HepG2 (cell line): ENCODE measurements at regions not wholly inside any gene's neighbourhood (a gene's known extent, or its start where the extent isn't known, plus 50 kb on each side); places are given as distances from the start of the nearest gene placed in this dataset.

Source experiments
- POLR2A ChIP-seq, 2 experiments: IDR thresholded peaks; 2 replicates each; pipeline ENCODE4 v1.6.1; 2011; ENCODE audit warnings: low read depth in 2 of 2, low read length in 2 of 2, mild to moderate bottlenecking in 1 of 2, moderate library complexity in 1 of 2; ENCODE audit not compliant: insufficient read depth in 1 of 2
- WIZ ChIP-seq: sonication (generic); formaldehyde crosslinking; IDR thresholded peaks from 2 replicates; pipeline ENCODE4 v1.5.1; 2020; ENCODE audit warnings: mild to moderate bottlenecking, missing genetic modification reagents
- ZNF274 ChIP-seq: sonication (generic); formaldehyde crosslinking; IDR thresholded peaks from 2 replicates; pipeline ENCODE4 v1.5.1; 2020; ENCODE audit warnings: mild to moderate bottlenecking, missing genetic modification reagents
- ZNF569 ChIP-seq: sonication (generic); formaldehyde crosslinking; IDR thresholded peaks from 2 replicates; pipeline ENCODE4 v1.5.0; 2020; ENCODE audit warnings: mild to moderate bottlenecking, missing genetic modification reagents, moderate library complexity, borderline replicate concordance
- TF ChIP-seq, protein P1 (sequence below): sonication (generic); formaldehyde crosslinking; IDR thresholded peaks from 2 replicates; pipeline ENCODE4 v1.5.0; 2020; ENCODE audit warnings: mild to moderate bottlenecking, missing genetic modification reagents, moderate library complexity
- TF ChIP-seq, protein P2 (sequence below): conservative IDR thresholded peaks from 2 replicates; pipeline ENCODE4 v1.6.1; 2018; ENCODE audit warnings: missing genetic modification reagents
- TF ChIP-seq, protein P3 (sequence below): sonication (generic); formaldehyde crosslinking; IDR thresholded peaks from 2 replicates; pipeline ENCODE4 v1.4.0; 2020; ENCODE audit warnings: missing genetic modification reagents

DNA sequence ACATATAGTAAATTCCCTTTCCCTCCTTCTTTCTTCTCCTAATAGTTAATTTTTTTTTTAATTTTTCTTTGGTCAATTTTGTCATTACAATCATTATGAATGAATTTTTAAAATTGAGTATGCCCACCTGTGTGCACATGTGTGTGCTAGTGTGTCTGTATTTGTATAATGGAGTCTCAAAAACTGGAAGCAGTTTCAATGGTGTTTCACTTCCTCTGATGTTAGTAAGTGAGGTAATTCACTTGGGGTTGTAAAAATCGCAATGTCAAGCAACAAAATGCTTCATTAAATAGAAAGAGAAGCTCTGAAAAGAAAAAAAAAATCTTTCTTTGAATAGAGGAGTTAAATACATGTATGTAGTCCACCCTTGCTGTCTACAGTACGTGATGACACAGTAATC lies 1467.6 kb upstream of the NUDT12 start:
- TF ChIP-seq WIZ (CRISPR knock-in tag), result no peak
- TF ChIP-seq, protein P1, sequence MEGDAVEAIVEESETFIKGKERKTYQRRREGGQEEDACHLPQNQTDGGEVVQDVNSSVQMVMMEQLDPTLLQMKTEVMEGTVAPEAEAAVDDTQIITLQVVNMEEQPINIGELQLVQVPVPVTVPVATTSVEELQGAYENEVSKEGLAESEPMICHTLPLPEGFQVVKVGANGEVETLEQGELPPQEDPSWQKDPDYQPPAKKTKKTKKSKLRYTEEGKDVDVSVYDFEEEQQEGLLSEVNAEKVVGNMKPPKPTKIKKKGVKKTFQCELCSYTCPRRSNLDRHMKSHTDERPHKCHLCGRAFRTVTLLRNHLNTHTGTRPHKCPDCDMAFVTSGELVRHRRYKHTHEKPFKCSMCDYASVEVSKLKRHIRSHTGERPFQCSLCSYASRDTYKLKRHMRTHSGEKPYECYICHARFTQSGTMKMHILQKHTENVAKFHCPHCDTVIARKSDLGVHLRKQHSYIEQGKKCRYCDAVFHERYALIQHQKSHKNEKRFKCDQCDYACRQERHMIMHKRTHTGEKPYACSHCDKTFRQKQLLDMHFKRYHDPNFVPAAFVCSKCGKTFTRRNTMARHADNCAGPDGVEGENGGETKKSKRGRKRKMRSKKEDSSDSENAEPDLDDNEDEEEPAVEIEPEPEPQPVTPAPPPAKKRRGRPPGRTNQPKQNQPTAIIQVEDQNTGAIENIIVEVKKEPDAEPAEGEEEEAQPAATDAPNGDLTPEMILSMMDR (CRISPR knock-in tag), result no peak
- TF ChIP-seq, protein P2, sequence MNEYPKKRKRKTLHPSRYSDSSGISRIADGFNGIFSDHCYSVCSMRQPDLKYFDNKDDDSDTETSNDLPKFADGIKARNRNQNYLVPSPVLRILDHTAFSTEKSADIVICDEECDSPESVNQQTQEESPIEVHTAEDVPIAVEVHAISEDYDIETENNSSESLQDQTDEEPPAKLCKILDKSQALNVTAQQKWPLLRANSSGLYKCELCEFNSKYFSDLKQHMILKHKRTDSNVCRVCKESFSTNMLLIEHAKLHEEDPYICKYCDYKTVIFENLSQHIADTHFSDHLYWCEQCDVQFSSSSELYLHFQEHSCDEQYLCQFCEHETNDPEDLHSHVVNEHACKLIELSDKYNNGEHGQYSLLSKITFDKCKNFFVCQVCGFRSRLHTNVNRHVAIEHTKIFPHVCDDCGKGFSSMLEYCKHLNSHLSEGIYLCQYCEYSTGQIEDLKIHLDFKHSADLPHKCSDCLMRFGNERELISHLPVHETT (CRISPR knock-in tag), result no peak
- TF ChIP-seq, protein P3, sequence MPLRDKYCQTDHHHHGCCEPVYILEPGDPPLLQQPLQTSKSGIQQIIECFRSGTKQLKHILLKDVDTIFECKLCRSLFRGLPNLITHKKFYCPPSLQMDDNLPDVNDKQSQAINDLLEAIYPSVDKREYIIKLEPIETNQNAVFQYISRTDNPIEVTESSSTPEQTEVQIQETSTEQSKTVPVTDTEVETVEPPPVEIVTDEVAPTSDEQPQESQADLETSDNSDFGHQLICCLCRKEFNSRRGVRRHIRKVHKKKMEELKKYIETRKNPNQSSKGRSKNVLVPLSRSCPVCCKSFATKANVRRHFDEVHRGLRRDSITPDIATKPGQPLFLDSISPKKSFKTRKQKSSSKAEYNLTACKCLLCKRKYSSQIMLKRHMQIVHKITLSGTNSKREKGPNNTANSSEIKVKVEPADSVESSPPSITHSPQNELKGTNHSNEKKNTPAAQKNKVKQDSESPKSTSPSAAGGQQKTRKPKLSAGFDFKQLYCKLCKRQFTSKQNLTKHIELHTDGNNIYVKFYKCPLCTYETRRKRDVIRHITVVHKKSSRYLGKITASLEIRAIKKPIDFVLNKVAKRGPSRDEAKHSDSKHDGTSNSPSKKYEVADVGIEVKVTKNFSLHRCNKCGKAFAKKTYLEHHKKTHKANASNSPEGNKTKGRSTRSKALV (CRISPR knock-in tag), result no peak
- no peak for TF ChIP-seq ZNF274
- no peak for TF ChIP-seq ZNF569 (CRISPR knock-in tag)
- no peak for TF ChIP-seq POLR2A (IDR thresholded peaks at IDR 0.05; ENCODE audit: insufficient read depth in 1 of 2, low read depth in 2 of 2, low read length in 2 of 2)
